GM19468 (cell line): ENCODE measurements at regions not wholly inside any gene's neighbourhood (a gene's known extent, or its start where the extent isn't known, plus 50 kb on each side); places are given as distances from the start of the nearest gene placed in this dataset.

Experiments
- ATAC-seq: cut with Tn5 transposase; IDR thresholded peaks from one replicate; pipeline ENCODE4 v1.9.1; 2021; ENCODE audit warnings: mild to moderate bottlenecking, moderate library complexity, moderate number of reproducible peaks; ENCODE audit not compliant: unreplicated experiment; ENCODE audit errors: extremely low read depth

DNA sequence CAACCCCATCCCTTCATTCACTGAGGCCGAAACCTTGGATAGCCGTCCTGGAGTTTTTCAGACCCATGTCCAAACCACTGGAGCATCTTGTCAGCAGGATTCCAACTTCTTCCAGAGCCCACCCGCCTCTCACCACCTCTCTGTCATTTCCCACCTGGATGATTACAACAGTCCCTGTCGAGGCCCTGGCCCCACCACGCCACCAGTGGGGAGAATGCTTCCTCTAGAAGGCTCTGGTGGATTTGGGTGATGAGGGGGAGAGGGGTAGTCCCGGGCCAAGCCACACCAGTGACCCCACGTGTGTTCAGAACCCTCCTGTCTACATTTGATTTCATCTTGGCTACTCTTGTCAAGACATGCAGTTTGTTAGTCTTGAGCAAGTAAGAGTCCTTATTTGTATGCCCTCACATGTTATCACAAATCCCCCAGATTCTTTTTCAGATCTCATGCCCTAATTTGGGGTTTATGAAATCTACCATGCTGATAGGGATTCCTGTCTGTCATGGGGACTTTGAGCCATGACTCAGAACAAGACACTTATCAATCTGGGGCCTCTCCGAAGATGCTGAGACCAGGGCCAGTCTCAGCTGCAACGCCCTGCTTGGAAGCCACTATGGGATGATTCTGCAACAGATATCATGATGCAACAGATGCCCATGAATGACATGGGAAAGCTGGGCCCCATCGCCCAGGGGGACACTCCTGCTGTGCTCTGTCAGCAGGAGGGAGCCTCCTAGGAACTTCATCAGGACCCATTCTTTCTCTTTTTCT lies 186.1 kb downstream of the ZFP36L2 start:
- no peak for ATAC-seq

DNA sequence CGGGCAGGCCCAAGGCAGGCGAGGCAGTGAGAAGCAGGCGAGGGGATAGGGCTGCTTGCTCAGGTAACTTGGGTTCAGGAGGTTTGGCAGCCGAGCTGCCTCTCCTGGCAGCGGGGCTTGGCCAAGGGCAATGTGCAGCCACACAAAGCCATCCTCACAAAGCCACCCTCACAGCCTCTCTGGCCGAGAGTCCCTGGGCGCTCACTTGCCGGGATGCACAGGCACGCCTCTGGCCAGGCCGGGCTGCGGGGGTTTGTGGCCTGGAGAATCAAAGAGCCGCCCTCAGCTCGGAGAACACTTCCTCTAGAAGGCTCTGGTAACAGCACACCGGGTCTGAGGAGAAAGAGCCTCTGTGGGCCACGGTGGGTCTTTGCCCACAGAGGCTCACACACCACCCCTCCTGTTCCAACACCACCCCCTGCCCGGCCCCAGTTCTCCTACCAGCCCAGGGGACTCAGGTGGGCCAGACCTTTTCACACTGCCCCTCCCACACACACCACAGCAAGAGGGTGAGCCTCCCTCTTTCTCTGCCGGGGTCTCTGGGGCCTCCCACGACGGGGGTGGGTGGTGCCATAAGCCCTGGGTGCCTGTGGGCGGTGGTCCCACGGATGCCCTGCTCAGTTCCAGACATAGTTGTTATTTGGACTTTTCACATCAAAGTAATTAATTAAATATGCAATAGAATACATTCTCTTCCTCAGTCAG lies 186.9 kb downstream of the ZFP36L2 start:
- ATAC-seq, result no peak

DNA sequence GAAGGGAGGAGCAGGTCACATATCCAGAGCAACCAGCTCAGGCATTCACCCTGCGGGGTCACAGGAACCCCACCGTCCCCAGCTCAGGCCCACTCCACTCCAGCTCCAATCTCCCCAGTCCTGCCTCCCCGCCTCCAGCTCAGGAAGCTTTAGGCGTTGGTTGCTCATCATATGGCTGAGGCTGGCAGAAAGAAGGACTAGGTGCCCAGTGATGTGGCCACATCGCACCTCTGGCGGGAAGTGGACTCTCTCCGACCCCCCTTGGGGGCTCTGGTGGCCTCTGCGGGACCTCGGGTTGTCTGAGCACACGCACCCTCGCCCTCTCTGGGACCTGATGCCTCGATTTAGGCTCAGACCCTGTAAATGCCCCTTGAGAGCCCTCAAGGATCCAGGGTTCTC lies 187.7 kb downstream of the ZFP36L2 start:
- no peak for ATAC-seq

DNA sequence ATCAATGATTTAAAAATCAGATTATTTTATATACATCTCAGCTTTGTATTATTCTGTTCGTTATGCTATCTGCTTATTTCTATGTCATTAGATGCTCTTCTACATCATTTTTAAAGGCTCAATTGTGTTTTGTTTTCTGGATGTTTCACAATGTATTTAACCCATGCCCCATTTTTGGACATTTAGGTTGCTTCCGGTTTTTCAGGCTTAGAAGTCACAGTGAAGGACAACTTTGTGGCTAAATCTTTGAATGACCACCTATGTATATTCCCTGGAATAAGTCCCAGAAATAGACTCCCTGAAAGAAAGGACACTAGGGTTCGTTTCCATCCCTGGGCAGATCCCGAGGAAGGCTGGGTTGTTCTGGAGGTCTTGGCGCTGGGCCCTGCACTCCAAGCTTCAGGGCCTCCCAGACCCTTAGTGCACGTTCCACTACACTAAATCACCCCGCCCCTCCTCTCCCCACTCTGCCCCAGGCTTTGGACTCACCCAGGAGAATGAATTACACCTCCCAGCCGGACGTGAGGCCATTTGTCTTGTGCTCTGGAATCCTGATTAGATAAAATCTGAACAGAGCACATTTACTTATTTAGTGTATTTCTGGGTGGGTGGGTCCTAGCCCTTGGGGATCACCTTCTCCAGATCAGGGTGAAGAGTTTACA lies 188.2 kb downstream of the ZFP36L2 start:
- ATAC-seq, result no peak

DNA sequence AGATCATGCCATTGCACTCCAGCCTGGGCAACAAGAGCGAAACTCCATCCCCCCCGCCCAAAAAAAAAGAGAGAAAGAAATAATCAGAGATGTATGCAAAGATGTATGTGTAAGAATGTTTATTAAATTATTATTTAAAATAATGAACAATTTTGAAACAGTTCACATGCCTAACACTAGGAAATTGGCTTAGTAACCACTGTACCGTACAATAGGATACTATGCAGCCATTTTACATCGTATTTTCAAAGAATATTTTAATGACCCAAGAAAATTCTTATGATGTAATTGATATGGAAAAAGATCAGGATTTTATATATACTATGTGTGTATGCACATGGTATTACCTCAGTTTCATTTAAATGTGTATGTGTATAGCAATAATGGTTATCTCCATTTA lies 190.5 kb downstream of the ZFP36L2 start:
- no peak for ATAC-seq

DNA sequence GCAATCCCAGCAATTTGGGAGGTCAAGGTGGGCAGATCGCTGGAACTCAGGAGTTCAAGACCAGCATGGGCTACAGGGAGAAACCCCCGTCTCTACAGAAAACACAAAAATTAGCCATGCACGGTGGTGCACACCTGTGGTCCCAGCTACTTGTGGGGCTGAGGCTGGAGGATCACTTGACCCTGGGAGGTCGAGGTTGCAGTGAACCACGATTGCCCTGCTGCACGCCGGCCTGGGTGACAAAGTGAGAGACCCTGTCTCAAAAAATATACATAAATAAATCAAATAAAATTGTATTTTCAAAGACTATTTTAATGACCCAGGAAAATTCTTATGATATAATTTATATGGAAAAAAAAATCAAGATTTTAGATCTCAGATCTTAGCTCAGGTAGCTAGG lies 191.5 kb downstream of the ZFP36L2 start:
- ATAC-seq, result no peak

DNA sequence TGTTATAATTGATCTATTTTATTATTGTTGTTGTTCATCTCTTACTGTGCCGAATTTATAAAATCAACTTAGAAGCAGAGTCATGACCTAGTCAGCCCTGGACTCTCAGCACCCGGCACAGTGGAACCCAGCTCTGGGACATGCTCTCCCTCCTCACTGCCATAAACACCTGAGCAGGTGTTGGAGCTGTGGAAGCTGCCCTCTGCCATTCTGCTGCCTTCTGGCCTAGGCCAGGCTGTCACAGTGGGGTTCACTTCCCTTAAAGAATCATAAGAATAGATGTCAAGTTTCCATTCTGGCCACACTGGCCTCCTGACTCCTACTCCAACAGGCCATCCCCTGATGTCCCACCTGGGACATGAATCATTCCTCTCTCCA lies 192.2 kb downstream of the ZFP36L2 start:
- ATAC-seq, result no peak

DNA sequence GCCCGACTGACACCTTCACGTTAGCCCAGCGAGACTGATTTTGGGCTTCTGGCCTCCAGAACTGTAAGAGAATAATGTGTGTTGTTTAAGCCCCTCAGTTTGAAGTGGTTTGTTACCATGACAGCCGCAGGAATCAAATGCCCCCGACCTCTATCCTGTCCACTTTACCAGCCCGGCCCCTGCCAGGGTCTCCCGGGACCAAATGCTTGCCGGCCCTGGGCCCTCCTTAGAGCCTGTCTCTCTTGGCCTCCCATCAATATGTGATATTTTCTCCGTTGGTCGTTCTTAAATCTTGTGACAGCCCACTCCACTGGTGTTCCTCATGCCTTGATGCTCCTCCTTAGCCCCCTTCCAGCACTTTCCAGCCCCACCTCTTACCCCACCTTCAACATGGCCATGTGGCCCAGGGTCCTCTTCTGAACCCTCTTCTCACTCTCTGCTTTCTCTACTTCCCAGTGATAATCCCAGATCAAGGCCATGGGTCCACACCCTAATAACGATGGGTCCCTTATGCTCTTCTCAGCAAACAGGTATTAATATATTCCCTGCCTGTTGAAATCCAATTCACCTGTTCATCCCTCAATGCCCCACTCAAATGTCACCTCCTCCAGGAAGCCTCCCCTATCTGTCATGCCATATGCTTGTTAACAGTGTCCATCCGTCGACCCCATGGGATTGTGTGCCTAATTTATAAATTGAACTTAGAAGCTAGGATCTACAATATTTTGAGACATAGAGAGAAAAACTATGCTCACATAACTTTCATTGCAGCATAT lies 192.8 kb downstream of the ZFP36L2 start:
- no peak for ATAC-seq

DNA sequence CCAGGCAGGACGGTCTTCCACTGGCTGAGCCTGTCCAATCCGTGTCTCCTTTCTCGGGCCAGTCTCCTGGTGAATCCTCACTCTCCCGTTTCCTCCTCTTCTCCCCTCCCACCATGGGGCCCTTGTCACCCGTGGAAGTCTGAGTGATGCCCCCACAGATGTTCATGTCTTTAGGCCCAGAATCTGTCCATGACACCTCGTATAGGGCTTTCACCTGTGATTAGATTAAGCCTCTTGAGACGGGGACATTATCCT lies 193.5 kb downstream of the ZFP36L2 start:
- ATAC-seq, result no peak

DNA sequence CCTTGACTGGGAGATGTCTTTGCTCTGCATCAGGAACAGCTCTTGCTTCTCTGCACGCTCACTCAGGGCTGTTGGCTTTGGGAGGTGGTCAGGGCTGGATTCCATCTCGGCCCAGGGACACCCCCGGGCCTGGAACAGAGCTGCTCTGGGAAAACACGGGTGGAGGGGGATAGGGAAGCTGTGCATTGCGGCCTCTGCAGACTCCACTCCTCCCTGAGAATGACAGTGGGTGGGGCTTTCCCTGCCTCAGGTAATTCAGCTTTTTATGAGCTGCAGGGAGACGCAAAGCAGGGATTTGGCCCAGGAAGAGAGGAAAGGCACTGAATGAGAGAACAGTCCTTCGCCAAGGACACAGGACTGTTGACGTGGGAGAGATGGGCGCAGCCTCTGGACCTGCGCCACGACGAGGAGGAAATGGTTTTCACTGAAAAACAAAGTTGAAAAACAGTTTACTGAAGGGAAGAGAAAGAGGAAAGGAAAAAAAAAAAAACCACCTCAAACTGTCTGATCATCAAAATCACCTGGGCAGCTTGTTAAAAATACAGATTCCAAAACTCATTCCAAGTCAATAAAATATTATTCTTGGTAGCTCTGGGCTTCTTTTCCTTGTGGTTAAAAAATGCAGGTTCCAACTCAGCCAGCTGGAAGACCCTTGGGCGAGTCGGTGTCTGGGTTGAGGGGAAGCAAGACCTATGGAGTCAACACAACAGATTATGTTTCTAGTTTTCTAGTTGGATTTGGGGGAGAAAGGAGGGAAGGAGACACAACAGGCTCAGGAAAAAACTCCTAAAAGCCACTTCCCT lies 194.0 kb downstream of the ZFP36L2 start:
- no peak for ATAC-seq

DNA sequence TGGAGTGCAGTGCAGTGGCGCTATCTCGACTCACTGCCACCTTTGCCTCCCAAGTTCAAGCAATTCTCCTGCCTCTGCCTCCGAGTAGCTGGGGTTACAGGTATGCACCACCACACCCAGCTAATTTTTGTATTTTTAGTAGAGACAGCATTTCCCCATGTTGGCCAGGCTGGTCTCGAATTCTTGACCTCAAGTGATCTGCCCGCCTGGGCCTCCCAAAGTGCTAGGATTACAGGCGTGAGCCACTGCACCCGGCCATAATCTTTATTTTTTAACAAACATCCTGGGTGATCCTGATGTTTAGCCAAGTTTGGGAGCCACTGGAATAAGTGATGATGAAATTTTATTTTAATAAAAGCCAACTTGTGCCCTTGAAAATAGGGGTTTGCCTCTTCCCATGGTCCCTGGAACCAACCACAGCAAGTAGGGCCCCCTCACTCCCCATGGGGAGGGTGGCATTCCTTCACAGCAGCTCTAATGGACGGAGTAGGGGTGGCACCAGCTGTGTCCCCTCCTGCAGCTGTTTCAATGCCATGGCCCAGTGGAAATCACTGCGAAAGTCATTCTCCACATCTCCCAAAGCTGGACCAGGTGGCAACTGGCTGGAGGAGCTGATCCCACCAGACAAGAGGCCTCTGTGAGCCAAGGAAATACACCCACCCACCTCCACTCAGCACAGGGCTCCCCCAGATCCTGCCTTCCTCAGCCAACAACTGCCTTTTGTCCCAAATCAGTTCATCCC lies 194.8 kb downstream of the ZFP36L2 start:
- no peak for ATAC-seq

DNA sequence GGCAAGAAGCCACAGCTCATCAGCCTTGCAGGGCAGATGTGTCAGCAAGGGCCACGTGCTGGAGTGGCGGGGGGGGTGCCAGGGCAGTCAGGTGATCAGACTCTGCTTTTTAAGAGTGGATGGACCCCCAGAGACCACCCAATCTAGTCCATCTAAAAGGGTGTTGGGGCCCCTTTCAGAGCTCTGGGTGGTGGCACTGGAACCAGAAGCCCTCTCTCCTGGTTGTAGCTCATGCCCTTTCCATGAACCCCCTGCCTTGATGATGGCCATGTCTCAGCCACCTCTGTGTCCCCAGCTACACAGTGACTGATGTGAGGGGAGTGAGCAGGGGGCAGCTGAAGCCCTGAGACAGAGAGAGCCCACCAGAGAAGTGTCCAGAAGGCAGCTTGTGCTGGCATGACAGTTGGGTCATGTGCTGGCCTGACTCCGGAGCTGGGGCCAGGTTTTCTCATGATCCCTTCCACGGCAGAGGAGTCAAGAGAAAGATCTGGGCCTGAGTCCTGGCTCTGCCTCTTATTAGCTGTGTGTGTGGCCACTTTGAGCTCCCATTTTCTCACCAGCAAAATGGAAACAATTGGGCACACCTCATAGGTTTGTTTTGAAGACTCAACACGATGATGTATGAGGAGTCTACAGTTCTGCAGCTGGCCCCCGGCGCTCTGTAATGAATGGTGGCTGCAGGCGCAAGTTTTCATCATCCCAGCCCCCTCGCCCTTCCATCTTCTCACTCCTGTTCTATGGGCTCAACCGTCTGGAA lies 195.7 kb downstream of the ZFP36L2 start:
- no peak for ATAC-seq

DNA sequence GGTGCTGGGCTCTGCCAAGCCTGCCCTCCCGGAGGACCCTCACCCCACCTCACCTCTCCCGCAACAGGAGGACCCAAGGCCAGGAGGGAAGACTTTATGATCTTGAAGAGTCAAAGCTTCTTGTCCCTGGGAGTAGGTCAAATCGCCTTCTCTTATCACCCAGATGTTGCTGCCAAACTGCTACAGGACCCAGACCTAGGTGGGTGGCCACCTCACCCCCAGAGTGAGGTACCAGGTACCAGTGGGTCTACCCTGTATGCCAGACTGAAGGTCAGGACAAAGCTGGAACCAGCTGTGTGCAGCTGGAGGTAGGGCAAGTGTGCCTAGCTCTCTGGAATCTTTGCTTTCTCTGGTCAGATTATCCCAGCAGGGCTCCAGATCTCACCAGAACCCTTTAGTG lies 197.2 kb downstream of the ZFP36L2 start:
- no peak for ATAC-seq

DNA sequence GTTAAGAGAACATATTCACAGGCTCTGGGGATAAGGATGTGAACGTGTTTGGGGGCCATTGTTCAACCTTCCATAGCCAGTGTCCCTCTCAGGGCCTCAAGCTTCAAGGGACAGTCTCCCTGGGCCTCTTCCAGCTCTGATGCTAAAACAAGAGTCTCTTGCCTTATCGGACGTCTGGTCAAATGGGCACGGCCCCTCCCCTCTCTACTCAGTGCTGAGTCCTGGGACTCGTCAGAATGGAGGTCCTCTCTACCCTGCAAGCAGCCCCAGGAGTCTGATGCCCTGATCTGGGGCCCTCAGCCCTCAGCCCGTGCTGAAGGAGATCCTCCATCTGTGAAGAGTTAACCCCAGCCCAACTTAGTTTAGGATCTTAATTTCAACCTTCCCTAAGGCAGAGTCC lies 198.2 kb downstream of the ZFP36L2 start:
- ATAC-seq, result no peak

DNA sequence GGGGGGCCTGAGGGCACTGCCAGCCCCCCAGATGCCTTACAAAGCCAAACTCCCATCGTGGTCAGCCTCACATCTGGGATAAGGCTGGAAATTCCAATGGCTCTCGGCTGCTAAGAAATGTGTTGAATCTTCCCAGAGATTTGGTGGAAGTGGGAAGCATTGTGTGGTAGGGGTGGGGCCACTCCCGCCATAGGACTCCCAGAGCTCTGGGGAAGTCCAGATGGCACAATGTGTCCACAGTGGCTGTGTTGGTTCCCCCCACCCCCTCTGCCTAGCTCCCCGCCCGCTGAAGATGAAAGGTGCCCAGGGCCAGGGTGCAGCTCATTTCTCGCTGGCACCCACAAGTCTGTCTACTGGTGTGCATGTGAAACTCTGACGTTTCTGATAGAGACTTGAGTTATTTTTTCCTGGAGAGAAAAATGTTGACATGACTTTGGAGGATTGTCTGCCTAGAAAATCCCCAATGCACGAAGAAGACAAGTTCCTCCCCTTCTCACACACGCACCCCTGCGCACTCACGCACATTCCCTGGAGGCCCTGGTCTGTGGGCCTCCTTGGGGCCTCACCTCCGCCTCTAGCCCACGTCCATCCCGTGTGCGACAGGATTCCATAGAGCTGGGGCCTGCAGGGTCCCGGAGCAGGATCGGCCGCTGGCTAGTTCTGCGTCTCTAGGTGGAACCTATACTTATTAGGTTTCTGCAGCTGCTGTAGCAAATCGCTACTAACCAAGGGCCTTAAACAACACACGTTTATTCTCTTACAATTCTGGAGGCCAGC lies 199.1 kb downstream of the ZFP36L2 start:
- no peak for ATAC-seq

DNA sequence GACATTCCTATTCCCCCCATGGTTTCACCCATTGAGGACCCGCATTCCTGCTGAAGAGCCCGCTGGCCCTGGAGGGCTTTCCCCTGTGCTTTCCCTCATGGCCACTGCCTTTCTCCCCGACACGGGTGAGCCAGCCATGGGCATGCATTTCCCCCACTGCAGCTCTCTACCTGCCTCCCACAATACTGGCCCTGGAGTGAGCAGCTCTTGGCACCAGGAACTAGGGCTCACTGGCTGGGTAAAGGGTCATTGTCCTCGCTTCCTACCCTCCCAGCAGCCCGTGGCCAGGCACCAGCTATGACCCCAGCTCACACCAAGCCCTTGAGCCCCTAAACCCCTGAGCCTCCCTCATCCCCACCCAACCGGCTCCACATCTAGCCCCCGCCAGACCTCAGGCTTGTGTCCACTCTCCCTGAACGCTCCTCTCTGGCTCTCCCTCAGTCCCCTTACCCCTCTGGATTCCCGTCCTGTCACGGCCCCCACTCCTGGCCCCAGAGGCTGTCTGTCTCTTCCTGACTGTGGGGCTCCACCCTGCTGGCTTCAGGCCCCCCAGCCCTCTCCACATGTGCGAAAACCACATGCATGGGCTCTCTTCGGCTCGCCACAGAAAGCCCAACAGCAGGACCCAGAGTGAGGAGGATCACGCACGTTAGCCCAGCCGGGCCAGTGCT lies 199.8 kb downstream of the ZFP36L2 start:
- no peak for ATAC-seq

DNA sequence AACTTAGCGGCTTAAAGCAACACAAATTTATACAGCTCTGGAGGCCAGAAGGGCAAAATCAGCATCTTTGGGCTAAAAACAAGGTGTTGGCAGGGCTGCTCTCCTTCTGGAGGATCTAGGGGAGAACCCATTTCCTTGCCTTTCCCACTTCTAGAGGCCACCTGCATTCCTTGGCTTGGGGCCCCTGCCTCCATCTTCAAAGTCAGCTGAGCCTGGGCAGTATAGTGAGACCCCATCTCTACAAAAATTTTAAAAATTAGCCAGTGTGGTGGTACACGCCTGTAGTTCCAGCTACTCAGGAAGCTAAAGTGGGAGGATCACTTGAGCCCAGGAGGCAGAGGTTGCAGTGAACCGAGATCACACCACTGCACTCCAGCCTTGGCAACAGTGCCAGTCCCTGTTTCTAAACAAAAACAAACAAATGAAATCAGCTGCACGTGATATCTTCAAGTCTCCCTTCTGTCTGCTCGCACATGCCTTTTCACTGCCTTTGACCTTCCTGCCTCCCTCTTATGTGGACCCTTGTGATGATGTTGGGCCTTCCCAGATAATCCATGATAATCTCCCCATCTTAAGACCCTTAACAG lies 200.6 kb downstream of the ZFP36L2 start:
- no peak for ATAC-seq
